ENCODE measurements at regions not wholly inside any gene's neighbourhood (a gene's known extent, or its start where the extent isn't known, plus 50 kb on each side); places are given as distances from the start of the nearest gene placed in this dataset.

DNA sequence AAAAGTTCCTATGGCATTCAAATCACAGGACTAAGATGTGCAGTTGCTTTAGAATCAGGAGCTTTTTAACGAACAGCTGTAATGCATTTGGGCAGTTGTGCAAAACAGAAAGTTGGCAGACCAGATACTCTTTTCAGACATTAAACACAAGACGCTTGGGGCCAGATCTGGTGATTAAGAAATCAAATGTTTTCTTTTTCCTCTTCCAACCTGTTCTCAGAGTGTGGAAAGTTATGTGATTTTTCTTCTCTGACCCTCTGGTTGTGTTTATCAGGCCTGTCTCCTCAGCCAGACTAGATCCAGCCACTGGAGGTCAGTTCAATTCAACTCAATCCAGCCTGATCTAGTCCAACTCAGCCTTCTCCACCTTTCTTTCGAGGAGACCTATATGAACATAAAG, 298.5 kb upstream of the PCSK5 start:
- no peaks in the 10 kb centered on the region for H3K36me3 Mint-ChIP-seq
- H3K27me3 Mint-ChIP-seq = peaks cover 0 to 2% of the 10 kb centered on the region in 2 donors
- H3K4me1 Mint-ChIP-seq = no peaks in the 10 kb centered on the region
- no peak overlapping the region for H3K4me3 Mint-ChIP-seq
- no peak for ATAC-seq (replicated peaks)
- H3K9me3 Mint-ChIP-seq = peaks cover 4 to 6% of the 10 kb centered on the region in 2 donors
- no peak for DNase-seq
- no peak overlapping the region for H3K27ac Mint-ChIP-seq

DNA sequence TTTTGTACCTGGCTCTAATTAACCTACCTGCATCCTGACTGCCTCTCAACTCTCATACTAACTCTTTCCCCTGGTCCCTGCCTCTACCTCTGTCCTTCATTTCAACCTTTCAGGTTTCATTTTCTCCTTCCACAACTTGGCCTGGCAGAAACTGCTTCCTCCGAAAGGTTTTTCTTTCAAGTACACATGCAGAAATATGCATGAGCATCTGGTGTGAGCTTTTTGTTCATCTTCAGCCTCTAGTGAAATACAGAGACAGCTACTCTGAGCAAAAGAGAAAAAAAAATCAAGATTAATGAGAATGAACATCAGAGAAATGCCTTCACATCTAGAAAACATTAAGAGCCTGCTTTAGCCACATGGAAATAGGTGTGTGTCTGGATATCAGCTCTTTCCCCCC, 297.9 kb upstream of the PCSK5 start:
- no peak for DNase-seq
- H3K27ac Mint-ChIP-seq = no peak overlapping the region
- peaks cover 4 to 6% of the 10 kb centered on the region in 2 donors for H3K9me3 Mint-ChIP-seq
- ATAC-seq (replicated peaks) = no peak
- H3K27me3 Mint-ChIP-seq = peaks cover 0 to 4% of the 10 kb centered on the region in 2 donors
- no peaks in the 10 kb centered on the region for H3K4me1 Mint-ChIP-seq
- no peak overlapping the region for H3K4me3 Mint-ChIP-seq
- H3K36me3 Mint-ChIP-seq = no peaks in the 10 kb centered on the region

DNA sequence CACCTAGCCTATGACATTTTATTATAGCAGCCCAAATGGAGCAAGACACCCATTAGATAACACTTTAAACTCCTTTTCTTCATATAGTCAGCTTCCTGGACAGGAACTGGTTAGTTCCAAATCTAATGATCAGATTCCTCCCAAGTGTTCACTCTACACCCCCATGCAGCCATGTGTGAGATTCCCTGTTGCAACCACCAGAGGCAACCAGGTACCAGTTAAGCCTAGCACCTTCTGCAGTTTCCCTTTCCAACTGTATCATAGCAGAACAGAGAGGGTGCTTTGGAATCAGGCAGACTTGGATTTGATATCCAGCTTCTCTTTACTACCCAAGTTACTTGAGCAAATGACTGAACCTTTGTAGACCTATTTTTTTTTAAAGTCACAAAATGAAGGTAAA, 296.6 kb upstream of the PCSK5 start:
- H3K36me3 Mint-ChIP-seq = no peaks in the 10 kb centered on the region
- H3K4me1 Mint-ChIP-seq = no peaks in the 10 kb centered on the region
- no peak for ATAC-seq (replicated peaks)
- DNase-seq = no peak
- no peak overlapping the region for H3K4me3 Mint-ChIP-seq
- no peak overlapping the region for H3K27ac Mint-ChIP-seq
- peaks cover 4 to 6% of the 10 kb centered on the region in 2 donors for H3K9me3 Mint-ChIP-seq
- peaks cover 0 to 4% of the 10 kb centered on the region in 2 donors for H3K27me3 Mint-ChIP-seq

DNA sequence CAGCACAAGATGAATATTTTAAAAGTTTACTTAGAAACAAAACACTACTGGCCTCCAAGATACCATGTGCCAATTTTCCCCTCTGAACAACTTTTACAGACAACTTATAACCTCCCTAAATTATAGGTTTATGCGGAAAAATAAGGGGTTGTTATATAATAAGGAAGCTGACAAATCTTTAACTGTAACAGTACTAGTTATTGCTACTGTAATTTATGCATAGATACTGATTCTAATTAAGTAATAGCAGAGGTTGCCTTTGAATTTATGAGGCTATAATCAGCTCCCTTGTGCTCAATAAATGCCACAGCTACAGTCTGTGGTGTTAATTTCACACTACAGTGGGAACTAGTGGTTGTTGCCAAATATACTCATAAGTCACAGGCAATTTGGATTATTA, 291.3 kb upstream of the PCSK5 start:
- Mint-ChIP-seq H3K4me3 (no peak overlapping the region), H3K4me1 (no peaks in the 10 kb centered on the region), H3K27me3 (peaks cover 0 to 4% of the 10 kb centered on the region in 2 donors), H3K27ac (no peak overlapping the region), H3K36me3 (no peaks in the 10 kb centered on the region), H3K9me3 (no peaks in the 10 kb centered on the region)
- ATAC-seq (replicated peaks) (no peak), DNase-seq (no peak)

DNA sequence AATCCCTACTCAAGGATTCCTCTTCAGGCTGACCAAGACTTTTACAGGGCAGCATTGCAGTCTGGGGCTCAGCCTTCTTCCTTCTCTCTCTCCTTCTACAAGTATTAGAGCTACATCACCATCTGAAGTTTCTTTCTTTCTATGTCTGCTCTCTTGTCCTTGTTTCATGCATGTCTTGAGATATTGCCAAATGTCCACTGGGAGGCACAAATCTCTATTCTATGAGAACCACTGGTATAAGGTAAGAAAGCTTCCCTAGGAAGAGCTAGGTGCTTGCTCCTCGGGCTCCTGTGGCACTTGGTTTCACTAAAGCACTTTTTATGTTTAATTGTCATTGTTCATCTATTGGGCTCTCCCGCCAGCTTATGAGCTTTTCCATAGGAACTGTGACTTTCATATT, 289.2 kb upstream of the PCSK5 start:
- Mint-ChIP-seq H3K36me3 (no peaks in the 10 kb centered on the region), H3K9me3 (no peaks in the 10 kb centered on the region)

DNA sequence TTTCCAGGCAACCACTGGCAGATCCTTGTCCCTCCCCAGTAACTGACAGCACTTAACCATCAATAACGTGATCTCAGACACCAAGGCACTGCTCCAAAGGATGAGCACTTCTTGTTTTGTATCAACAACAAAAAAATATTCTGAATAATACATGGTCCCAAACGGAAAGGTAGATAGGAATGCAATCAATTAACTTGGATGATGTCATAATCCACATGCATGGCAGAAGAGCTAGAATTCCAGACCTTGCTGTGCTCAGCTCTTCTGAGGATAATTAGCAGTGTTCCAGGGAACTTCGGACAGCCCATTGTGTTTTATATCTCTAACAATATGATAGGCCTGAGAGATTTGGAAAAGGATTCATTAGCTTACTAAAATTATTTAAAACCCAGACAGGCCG, 288.4 kb upstream of the PCSK5 start:
- Mint-ChIP-seq H3K4me3 (no peak overlapping the region), H3K4me1 (no peaks in the 10 kb centered on the region), H3K27ac (no peak overlapping the region), H3K36me3 (no peaks in the 10 kb centered on the region), H3K27me3 (peaks cover 0 to 1% of the 10 kb centered on the region in 2 donors), H3K9me3 (no peaks in the 10 kb centered on the region)
- no peak for ATAC-seq (replicated peaks)
- DNase-seq = no peak

More for the DNA sequence above, 289.2 kb upstream of the PCSK5 start:
- no peak overlapping the region for H3K4me3 Mint-ChIP-seq
- DNase-seq = no peak
- no peak overlapping the region for H3K27ac Mint-ChIP-seq
- no peaks in the 10 kb centered on the region for H3K4me1 Mint-ChIP-seq
- no peak for ATAC-seq (replicated peaks)
- peaks cover 0 to 4% of the 10 kb centered on the region in 2 donors for H3K27me3 Mint-ChIP-seq

DNA sequence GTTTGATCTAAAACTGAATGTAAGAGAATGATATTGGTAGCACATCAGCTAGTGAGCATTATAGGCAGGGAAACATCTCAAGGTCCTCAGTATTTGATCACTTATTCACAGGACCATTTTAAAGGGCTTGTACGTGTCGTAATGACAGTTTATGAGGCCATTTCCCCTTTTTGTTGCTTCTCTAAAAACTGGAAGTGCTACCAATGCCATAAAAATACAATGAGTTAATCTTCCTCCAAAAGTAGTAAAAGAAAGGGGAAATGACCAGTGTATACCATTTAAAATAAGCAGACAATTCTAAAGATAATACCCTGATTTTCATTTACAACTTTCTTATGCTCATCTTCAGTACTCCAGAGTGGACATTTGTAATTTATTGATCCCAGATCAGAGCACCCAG, 285.8 kb upstream of the PCSK5 start:
- DNase-seq (no peak), ATAC-seq (replicated peaks) (peak in 1 of 2 donors; percentile 23)
- H3K9me3 Mint-ChIP-seq = peaks cover 2 to 5% of the 10 kb centered on the region in 2 donors
- no peaks in the 10 kb centered on the region for H3K27me3 Mint-ChIP-seq
- H3K27ac Mint-ChIP-seq = no peak overlapping the region
- H3K4me3 Mint-ChIP-seq = no peak overlapping the region
- H3K4me1 Mint-ChIP-seq = no peaks in the 10 kb centered on the region
- H3K36me3 Mint-ChIP-seq = no peaks in the 10 kb centered on the region

DNA sequence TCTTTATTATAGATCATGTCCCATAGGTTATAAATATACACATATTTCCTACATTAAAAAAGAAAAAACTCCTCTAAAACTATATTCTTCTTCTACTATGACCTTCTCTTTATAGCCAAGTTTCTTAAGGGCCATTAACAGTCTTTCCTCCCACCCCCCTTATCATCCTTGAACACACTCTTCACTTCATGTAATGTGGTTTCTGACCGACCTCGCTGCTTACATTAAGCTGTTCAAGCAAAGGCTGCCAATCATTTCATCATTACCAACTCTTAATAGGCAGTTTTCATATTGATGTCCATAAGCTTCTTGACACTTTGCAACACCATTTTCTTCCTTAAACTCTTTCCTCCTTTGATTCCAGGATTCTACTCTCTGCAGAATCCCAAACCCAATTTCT, 283.0 kb upstream of the PCSK5 start:
- Mint-ChIP-seq H3K36me3 (no peaks in the 10 kb centered on the region), H3K4me3 (no peak overlapping the region), H3K27me3 (no peaks in the 10 kb centered on the region), H3K9me3 (peaks cover 2 to 11% of the 10 kb centered on the region in 2 donors), H3K4me1 (no peaks in the 10 kb centered on the region), H3K27ac (no peak overlapping the region)
- ATAC-seq (replicated peaks) (no peak), DNase-seq (no peak)

DNA sequence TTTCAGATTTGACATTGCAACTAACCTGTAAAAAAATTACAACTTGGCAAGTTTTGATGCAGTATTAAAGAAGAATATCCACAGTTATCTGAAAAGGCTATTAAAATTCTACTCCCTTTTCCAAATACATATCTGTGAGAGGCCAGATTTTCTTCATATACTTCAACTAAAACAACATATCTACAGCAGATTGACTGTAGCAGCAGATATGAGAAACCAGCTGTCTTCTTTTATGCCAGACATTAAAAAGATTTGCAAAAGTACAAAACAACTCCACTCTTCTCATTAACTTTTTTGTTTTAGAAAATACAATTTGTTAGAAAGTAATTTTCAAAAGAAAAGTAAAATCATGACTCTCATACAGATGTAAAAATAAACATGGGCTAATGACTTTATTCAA, 281.1 kb upstream of the PCSK5 start:
- Mint-ChIP-seq H3K27me3 (no peaks in the 10 kb centered on the region), H3K4me1 (no peaks in the 10 kb centered on the region), H3K4me3 (no peak overlapping the region), H3K9me3 (peaks cover 2 to 11% of the 10 kb centered on the region in 2 donors), H3K27ac (no peak overlapping the region), H3K36me3 (no peaks in the 10 kb centered on the region)
- ATAC-seq (replicated peaks) (no peak), DNase-seq (no peak)

DNA sequence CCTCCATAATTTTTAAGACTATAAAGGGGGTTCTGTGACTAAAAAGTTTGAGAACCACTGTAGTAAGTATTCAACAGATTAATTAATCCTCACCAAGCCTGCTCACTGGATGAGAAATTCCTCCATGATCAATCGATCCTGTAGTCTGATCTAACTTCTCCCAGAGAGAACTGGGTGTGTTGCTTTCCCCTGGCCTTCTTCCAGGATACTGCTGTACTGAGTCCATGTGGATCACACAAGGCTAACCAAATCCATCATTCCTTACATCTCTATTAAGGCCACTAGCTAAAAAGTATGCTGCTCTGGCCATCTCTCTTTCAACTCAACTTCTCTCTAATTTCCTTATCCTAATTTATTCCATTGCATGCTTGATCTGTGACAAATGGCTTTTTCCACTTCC, 280.2 kb upstream of the PCSK5 start:
- Mint-ChIP-seq H3K27me3 (peaks cover 0 to under 1% of the 10 kb centered on the region in 2 donors), H3K36me3 (no peaks in the 10 kb centered on the region), H3K4me1 (no peaks in the 10 kb centered on the region), H3K27ac (no peak overlapping the region), H3K4me3 (no peak overlapping the region), H3K9me3 (peaks cover 2 to 11% of the 10 kb centered on the region in 2 donors)
- ATAC-seq (replicated peaks) (no peak), DNase-seq (no peak)

DNA sequence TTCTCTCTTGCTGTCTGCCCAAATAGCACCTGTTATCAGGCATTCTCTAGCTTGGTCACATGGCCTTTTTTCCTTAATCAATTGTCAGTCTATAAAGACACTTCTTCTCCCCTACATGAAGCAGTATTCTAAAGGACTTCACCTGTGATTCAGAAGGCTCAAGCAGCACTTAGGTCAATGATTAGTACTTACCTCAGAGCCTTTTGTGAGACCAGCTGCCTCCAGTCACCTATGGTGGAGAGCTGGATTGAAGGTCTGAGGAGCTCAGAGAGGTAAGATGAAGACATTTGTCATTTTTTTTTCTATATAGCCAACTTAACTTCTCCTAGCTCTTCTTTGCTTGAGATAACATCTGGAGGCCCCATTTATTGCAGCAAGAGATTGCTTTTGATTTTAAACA, 278.3 kb upstream of the PCSK5 start:
- ATAC-seq (replicated peaks) (no peak), DNase-seq (no peak)
- Mint-ChIP-seq H3K4me3 (no peak overlapping the region), H3K27me3 (peaks cover 3 to 6% of the 10 kb centered on the region in 2 donors), H3K27ac (no peak overlapping the region), H3K4me1 (no peaks in the 10 kb centered on the region), H3K36me3 (no peaks in the 10 kb centered on the region), H3K9me3 (peaks cover 2 to 11% of the 10 kb centered on the region in 2 donors)

DNA sequence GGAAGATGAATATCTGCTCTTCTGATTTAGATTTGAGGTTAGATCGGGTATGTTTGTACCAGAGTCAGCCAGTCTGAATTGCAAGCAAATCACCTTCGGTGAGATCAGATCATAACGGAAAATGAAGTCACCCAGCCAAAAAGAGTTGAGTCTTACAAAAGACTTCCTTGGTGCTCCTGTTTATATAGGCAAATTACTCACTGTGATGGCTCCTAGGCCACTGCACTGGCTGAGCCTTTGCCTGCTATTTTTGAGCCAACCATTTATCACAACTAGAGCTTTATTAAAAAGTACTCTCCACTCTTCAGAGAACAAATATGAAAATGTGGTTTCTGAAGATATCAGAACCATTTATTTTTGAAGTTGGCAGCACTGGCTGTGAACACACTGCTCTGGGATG, 277.7 kb upstream of the PCSK5 start:
- no peak for DNase-seq
- no peaks in the 10 kb centered on the region for H3K4me1 Mint-ChIP-seq

DNA sequence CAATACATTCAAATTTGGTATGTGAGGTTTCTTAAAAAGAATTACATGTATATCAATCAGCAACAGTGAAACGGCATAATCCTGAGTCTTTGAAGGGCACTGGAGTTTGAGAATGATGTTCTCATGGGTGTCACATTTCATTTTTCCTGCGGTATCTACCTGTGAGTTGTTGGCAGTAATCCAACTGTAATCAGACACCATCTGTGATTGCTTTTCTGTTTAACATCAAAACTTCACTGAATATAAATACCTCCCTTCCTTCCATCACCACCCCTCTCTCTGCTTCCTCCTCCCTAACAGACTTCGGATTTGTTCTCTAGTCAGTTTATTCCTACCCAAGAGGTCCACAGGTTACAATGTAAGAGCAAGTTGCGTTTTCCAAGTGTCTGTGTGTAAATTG, 275.2 kb upstream of the PCSK5 start:
- Mint-ChIP-seq H3K9me3 (peaks cover 1 to 5% of the 10 kb centered on the region in 2 donors), H3K4me1 (no peaks in the 10 kb centered on the region), H3K36me3 (no peaks in the 10 kb centered on the region), H3K27me3 (peaks cover 3 to 6% of the 10 kb centered on the region in 2 donors), H3K27ac (no peak overlapping the region), H3K4me3 (no peak overlapping the region)
- ATAC-seq (replicated peaks) = no peak
- no peak for DNase-seq

More for the DNA sequence above, 277.7 kb upstream of the PCSK5 start:
- H3K36me3 Mint-ChIP-seq = no peaks in the 10 kb centered on the region
- no peak overlapping the region for H3K27ac Mint-ChIP-seq
- H3K9me3 Mint-ChIP-seq = peaks cover 2 to 11% of the 10 kb centered on the region in 2 donors
- H3K27me3 Mint-ChIP-seq = peaks cover 3 to 6% of the 10 kb centered on the region in 2 donors
- no peak for ATAC-seq (replicated peaks)
- H3K4me3 Mint-ChIP-seq = no peak overlapping the region

DNA sequence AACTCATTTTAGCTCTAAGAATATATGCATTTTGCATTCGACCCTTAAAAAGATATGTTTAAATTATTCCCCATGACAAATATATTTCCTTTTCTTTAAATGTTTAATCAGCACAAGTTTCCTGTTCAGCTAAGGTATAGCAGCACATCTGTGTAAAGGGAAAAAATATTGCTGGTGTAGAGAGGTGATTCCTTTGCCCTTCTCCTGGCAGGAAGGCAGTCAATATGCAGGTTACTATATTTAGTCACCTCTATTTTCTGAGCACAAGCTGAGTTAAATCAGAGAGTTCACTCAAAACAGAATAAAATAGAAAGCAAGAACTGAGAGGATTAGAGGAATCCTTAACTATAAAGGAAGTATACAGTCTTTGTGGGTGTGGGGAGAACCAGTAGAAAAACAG, 274.4 kb upstream of the PCSK5 start:
- ATAC-seq (replicated peaks) (no peak), DNase-seq (no peak)
- peaks cover 3 to 6% of the 10 kb centered on the region in 2 donors for H3K27me3 Mint-ChIP-seq
- H3K4me3 Mint-ChIP-seq = no peak overlapping the region
- no peaks in the 10 kb centered on the region for H3K4me1 Mint-ChIP-seq
- no peak overlapping the region for H3K27ac Mint-ChIP-seq
- no peaks in the 10 kb centered on the region for H3K36me3 Mint-ChIP-seq
- H3K9me3 Mint-ChIP-seq = peaks cover 0 to 1% of the 10 kb centered on the region in 2 donors

DNA sequence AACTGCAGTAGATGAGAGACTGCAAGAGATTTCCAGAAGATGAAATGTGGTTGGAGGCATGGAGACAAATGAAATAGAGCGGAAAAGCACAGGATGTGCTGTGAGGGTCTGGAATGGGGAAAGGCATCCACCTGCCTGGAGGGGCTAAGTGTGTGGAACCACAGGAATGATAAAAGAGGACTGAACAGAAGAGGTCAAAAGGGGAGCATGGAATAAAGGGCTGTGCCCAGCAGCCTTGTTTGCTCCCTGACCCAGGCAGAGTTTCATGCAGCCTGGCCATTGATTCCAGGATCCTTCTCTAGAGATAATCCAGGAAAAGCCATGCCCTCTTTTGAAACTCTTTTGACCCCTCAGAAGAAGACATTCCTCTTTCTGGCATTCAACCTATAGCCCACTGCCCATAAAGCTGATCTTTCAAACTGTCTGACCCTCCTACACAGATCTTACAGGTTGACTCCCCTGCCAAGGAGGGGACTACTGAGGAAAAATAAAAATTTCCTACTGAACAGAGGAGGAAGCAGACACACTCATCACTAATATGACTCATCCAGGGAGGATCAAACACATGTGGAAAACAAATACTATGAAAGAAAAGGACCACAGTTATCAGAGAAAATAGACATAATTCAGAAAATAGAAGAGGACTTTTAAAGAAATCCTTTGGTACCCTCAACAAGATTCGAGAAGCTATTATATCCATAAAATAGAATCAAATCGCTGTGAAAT, 273.5 kb upstream of the PCSK5 start:
- peaks cover 0 to 1% of the 10 kb centered on the region in 2 donors for H3K9me3 Mint-ChIP-seq

More for the DNA sequence above, 273.5 kb upstream of the PCSK5 start:
- no peak overlapping the region for H3K4me3 Mint-ChIP-seq
- H3K27me3 Mint-ChIP-seq = peaks cover 3 to 6% of the 10 kb centered on the region in 2 donors
- ATAC-seq (replicated peaks) = no peak
- no peaks in the 10 kb centered on the region for H3K4me1 Mint-ChIP-seq
- no peak for DNase-seq
- no peaks in the 10 kb centered on the region for H3K36me3 Mint-ChIP-seq
- no peak overlapping the region for H3K27ac Mint-ChIP-seq
